ENCODE measurements at regions not wholly inside any gene's neighbourhood (a gene's known extent, or its start where the extent isn't known, plus 50 kb on each side); places are given as distances from the start of the nearest gene placed in this dataset.

DNA sequence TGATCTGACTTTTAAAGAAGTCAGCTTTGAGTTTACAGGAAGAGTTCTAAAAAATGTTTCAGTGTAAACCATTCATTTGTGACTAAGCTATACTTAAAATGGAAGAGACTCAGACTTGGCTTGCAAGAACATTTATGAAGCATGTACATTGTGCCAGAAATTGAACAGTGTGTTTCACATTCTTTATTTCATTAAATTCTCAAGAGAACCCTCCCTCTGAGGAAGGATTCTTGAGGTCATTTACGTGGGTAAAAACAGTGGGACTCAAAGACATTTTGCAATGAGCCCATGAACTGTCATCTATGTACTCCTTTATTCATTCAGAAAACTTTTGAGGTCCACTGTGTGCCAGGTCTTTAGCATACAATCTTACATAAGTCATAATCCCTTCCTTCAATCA is 143.6 kb upstream of the ZNF521 start:
- TF ChIP-seq POLR2A (IDR thresholded peaks at IDR 0.05): no peak
- TF ChIP-seq, protein P1, sequence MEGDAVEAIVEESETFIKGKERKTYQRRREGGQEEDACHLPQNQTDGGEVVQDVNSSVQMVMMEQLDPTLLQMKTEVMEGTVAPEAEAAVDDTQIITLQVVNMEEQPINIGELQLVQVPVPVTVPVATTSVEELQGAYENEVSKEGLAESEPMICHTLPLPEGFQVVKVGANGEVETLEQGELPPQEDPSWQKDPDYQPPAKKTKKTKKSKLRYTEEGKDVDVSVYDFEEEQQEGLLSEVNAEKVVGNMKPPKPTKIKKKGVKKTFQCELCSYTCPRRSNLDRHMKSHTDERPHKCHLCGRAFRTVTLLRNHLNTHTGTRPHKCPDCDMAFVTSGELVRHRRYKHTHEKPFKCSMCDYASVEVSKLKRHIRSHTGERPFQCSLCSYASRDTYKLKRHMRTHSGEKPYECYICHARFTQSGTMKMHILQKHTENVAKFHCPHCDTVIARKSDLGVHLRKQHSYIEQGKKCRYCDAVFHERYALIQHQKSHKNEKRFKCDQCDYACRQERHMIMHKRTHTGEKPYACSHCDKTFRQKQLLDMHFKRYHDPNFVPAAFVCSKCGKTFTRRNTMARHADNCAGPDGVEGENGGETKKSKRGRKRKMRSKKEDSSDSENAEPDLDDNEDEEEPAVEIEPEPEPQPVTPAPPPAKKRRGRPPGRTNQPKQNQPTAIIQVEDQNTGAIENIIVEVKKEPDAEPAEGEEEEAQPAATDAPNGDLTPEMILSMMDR (IDR thresholded peaks at IDR 0.05): no peak
